ENCODE measurements at regions not wholly inside any gene's neighbourhood (a gene's known extent, or its start where the extent isn't known, plus 50 kb on each side); places are given as distances from the start of the nearest gene placed in this dataset.

DNA sequence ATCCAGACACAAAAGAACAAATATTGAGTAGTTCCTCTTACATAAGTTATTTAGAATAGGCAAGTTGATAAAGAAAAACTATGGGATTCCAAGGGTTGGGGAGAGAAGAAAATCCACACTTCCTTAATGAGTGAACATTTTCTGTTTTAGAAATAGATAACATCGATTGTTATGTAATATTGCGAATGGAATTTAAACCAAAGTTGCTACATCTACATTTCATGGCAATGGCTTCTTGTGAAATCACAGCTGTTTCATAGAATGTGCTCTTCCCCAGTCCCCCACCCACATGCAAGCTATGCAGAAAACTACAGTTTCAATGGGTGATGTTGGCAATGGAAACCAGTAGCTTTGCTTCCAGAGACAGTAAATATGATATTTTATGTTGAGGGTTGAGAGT, 1639.5 kb downstream of the SI start (continued):
- no peak for TF ChIP-seq KAT8 (IDR thresholded peaks at IDR 0.05; ENCODE audit: low read depth)
- TF ChIP-seq ZFP1 (CRISPR knock-in tag; IDR thresholded peaks at IDR 0.05) = no peak
- TF ChIP-seq ETV5 (CRISPR knock-in tag; IDR thresholded peaks at IDR 0.05; ENCODE audit: low read depth) = no peak

DNA sequence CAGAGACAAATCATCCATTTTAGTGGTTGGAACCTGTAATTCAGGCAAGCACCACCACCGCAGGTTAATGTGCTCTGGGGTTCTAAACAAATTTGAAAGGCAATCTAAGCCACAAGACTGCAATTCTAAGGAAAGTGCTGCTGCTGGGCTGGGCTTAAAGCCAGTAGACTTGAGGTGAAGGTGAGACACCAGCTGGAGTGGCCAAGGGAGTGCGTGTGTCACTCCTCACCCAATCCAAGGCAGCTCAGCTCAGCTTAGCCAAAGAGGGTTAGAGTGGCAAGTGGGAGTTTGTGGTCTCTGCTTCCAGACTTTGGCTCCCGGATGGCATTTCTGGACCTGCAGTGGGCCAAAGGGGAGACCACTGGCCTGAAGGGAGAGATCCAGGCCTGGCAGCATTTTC, 1655.6 kb downstream of the SI start:
- H2AFZ ChIP-seq (ENCODE audit: low read depth, low read length) = no peak overlapping the region
- 21% methylated on average over 3 of the region's 3 CpGs for WGBS (ENCODE audit: insufficient coverage, low coverage, missing lambda C conversion rate)
- H3K4me1 ChIP-seq (replicated peaks in 1 of 2; ENCODE audit: control insufficient read depth in 2 of 2, insufficient read depth in 2 of 2, low read length in 2 of 2) = no peaks in the 10 kb centered on the region; a peak in 1 of 5 replicates
- no peak overlapping the region for H3K4me2 ChIP-seq (ENCODE audit: insufficient read depth, low read length)
- H3K27me3 ChIP-seq (ENCODE audit: control insufficient read depth in 2 of 2, insufficient read depth in 2 of 2, low read length in 2 of 2) = no peaks in the 10 kb centered on the region
- H3K9me3 ChIP-seq (replicated peaks; ENCODE audit: control insufficient read depth, insufficient read depth, low read depth, low read length) = 0 out of 2 replicates have a peak, but pooled peaks cover 3% of the 10 kb centered on the region
- CTCF ChIA-PET (ENCODE audit: low intra/inter-chr PET ratio) = no interaction called here
- intact Hi-C loops (cut with micrococcal nuclease) = no loop called here
- peak in 1 of 4 experiments; percentile 8 for DNase-seq (ENCODE audit: extremely low read depth in 1 of 4, low spot score in 3 of 4)
- no peaks in the 10 kb centered on the region for H3K79me2 ChIP-seq (ENCODE audit: control insufficient read depth, insufficient read depth, low read length)
- POLR2A ChIA-PET = interaction anchor here (0.7 kb wide), 1 partner anchor 165 kb away, joined by 3 read pairs; no protein-coding TSS in a partner anchor
- no peak overlapping the region for H3K4me3 ChIP-seq
- H3K9ac ChIP-seq (ENCODE audit: insufficient read depth in 1 of 2, low read depth in 2 of 2, low read length in 2 of 2) = no peak overlapping the region
- no peaks in the 10 kb centered on the region for H4K20me1 ChIP-seq (replicated peaks; ENCODE audit: control insufficient read depth, insufficient read depth, low read length)
- ATAC-seq = peak; percentile 36
- no peaks in the 10 kb centered on the region for H3K36me3 ChIP-seq (ENCODE audit: control insufficient read depth, insufficient read depth, low read length)
- in situ Hi-C loops (cut with MboI) = no loop called here
- no peaks in the 10 kb centered on the region for H3K9me1 ChIP-seq (ENCODE audit: control insufficient read depth, insufficient read depth, low read length)
- no peak overlapping the region for H3K27ac ChIP-seq (ENCODE audit: extremely low read depth, low read depth, low read length)
- FAIRE-seq = no peak
- BruUV-seq (replicated peaks) = no TSS peak
- TF ChIP-seq EHMT2 (IDR thresholded peaks at IDR 0.05) = no peak
- no peak for TF ChIP-seq SMARCE1 (IDR thresholded peaks at IDR 0.05)
- TF ChIP-seq, protein P1, sequence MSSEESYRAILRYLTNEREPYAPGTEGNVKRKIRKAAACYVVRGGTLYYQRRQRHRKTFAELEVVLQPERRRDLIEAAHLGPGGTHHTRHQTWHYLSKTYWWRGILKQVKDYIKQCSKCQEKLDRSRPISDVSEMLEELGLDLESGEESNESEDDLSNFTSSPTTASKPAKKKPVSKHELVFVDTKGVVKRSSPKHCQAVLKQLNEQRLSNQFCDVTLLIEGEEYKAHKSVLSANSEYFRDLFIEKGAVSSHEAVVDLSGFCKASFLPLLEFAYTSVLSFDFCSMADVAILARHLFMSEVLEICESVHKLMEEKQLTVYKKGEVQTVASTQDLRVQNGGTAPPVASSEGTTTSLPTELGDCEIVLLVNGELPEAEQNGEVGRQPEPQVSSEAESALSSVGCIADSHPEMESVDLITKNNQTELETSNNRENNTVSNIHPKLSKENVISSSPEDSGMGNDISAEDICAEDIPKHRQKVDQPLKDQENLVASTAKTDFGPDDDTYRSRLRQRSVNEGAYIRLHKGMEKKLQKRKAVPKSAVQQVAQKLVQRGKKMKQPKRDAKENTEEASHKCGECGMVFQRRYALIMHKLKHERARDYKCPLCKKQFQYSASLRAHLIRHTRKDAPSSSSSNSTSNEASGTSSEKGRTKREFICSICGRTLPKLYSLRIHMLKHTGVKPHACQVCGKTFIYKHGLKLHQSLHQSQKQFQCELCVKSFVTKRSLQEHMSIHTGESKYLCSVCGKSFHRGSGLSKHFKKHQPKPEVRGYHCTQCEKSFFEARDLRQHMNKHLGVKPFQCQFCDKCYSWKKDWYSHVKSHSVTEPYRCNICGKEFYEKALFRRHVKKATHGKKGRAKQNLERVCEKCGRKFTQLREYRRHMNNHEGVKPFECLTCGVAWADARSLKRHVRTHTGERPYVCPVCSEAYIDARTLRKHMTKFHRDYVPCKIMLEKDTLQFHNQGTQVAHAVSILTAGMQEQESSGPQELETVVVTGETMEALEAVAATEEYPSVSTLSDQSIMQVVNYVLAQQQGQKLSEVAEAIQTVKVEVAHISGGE (CRISPR knock-in tag; IDR thresholded peaks at IDR 0.05) = no peak
- TF ChIP-seq, protein P2, sequence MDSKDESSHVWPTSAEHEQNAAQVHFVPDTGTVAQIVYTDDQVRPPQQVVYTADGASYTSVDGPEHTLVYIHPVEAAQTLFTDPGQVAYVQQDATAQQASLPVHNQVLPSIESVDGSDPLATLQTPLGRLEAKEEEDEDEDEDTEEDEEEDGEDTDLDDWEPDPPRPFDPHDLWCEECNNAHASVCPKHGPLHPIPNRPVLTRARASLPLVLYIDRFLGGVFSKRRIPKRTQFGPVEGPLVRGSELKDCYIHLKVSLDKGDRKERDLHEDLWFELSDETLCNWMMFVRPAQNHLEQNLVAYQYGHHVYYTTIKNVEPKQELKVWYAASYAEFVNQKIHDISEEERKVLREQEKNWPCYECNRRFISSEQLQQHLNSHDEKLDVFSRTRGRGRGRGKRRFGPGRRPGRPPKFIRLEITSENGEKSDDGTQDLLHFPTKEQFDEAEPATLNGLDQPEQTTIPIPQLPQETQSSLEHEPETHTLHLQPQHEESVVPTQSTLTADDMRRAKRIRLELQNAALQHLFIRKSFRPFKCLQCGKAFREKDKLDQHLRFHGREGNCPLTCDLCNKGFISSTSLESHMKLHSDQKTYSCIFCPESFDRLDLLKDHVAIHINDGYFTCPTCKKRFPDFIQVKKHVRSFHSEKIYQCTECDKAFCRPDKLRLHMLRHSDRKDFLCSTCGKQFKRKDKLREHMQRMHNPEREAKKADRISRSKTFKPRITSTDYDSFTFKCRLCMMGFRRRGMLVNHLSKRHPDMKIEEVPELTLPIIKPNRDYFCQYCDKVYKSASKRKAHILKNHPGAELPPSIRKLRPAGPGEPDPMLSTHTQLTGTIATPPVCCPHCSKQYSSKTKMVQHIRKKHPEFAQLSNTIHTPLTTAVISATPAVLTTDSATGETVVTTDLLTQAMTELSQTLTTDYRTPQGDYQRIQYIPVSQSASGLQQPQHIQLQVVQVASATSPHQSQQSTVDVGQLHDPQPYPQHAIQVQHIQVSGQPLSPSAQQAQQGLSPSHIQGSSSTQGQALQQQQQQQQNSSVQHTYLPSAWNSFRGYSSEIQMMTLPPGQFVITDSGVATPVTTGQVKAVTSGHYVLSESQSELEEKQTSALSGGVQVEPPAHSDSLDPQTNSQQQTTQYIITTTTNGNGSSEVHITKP (IDR thresholded peaks at IDR 0.05; ENCODE audit: partially characterized antibody) = no peak
- no peak for TF ChIP-seq ZNF583 (CRISPR knock-in tag; IDR thresholded peaks at IDR 0.05)
- no peak for TF ChIP-seq ZC3H4 (CRISPR knock-in tag; IDR thresholded peaks at IDR 0.05; ENCODE audit: borderline replicate concordance)
- no peak for TF ChIP-seq LEF1 (IDR thresholded peaks at IDR 0.05)
- TF ChIP-seq XRCC5 (IDR thresholded peaks at IDR 0.05; ENCODE audit: low read depth, low read length) = no peak
- no peak for TF ChIP-seq HNRNPK (IDR thresholded peaks at IDR 0.05; ENCODE audit: low read depth, low read length, poor library complexity, severe bottlenecking)
- TF ChIP-seq, protein P3, sequence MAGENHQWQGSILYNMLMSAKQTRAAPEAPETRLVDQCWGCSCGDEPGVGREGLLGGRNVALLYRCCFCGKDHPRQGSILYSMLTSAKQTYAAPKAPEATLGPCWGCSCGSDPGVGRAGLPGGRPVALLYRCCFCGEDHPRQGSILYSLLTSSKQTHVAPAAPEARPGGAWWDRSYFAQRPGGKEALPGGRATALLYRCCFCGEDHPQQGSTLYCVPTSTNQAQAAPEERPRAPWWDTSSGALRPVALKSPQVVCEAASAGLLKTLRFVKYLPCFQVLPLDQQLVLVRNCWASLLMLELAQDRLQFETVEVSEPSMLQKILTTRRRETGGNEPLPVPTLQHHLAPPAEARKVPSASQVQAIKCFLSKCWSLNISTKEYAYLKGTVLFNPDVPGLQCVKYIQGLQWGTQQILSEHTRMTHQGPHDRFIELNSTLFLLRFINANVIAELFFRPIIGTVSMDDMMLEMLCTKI (IDR thresholded peaks at IDR 0.05; ENCODE audit: partially characterized antibody) = no peak
- no peak for TF ChIP-seq ZNF561 (CRISPR knock-in tag; conservative IDR thresholded peaks at IDR 0.05)
